ENCODE measurements at regions not wholly inside any gene's neighbourhood (a gene's known extent, or its start where the extent isn't known, plus 50 kb on each side); places are given as distances from the start of the nearest gene placed in this dataset.
"Not testable (repeated sequence)": the region's sequence is repeated elsewhere in the genome, so short reads cannot be mapped to it uniquely, and the experiment has no call there.

- no peak for DNase-seq (ENCODE audit: low read depth)
Measured at GRCh38 chr4:32697281-32697814, 1977.2 kb downstream of the PCDH7 start.

GRCh38 chr4:32700838-32701237 lies 1980.7 kb downstream of the PCDH7 start:
- no peak overlapping the region for H3K4me3 ChIP-seq (ENCODE audit: low read depth, low read length)
- no peak for TF ChIP-seq CTCF (IDR thresholded peaks at IDR 0.05; ENCODE audit: control insufficient read depth, extremely low read depth, insufficient read depth)
- DNase-seq (ENCODE audit: low read depth): no peak

More at GRCh38 chr4:32697281-32697814, 1977.2 kb downstream of the PCDH7 start:
- H3K4me3 ChIP-seq (ENCODE audit: low read depth, low read length): no peak overlapping the region
- TF ChIP-seq CTCF (IDR thresholded peaks at IDR 0.05; ENCODE audit: control insufficient read depth, extremely low read depth, insufficient read depth): no peak

- DNase-seq (ENCODE audit: low read depth): no peak
- no peak for TF ChIP-seq CTCF (IDR thresholded peaks at IDR 0.05; ENCODE audit: control insufficient read depth, extremely low read depth, insufficient read depth)
- H3K4me3 ChIP-seq (ENCODE audit: low read depth, low read length): no peak overlapping the region
Measured at GRCh38 chr4:32706893-32707292, 1986.7 kb downstream of the PCDH7 start.

GRCh38 chr4:32716090-32716620 lies 1996.0 kb downstream of the PCDH7 start:
- not testable (repeated sequence) for DNase-seq (ENCODE audit: low read depth); H3K4me3 ChIP-seq (ENCODE audit: low read depth, low read length)

- no peak for DNase-seq (ENCODE audit: low read depth)
- H3K4me3 ChIP-seq (ENCODE audit: low read depth, low read length): no peak overlapping the region
- no peak for TF ChIP-seq CTCF (IDR thresholded peaks at IDR 0.05; ENCODE audit: control insufficient read depth, extremely low read depth, insufficient read depth)
Measured at GRCh38 chr4:32735856-32736590, 2015.9 kb downstream of the PCDH7 start.

- no peak for TF ChIP-seq CTCF (IDR thresholded peaks at IDR 0.05; ENCODE audit: control insufficient read depth, extremely low read depth, insufficient read depth)
- no peak for DNase-seq (ENCODE audit: low read depth)
- H3K4me3 ChIP-seq (ENCODE audit: low read depth, low read length): no peak overlapping the region
Measured at GRCh38 chr4:32744211-32744610, 2024.0 kb downstream of the PCDH7 start.

- H3K4me3 ChIP-seq (ENCODE audit: low read depth, low read length): no peak overlapping the region
- TF ChIP-seq CTCF (IDR thresholded peaks at IDR 0.05; ENCODE audit: control insufficient read depth, extremely low read depth, insufficient read depth): no peak
- DNase-seq (ENCODE audit: low read depth): no peak
Measured at GRCh38 chr4:32745351-32745750, 2025.2 kb downstream of the PCDH7 start.

All from LNCaP clone FGC (cell line).